Transverse colon (tissue), 4 donors: ENCODE measurements at regions not wholly inside any gene's neighbourhood (a gene's known extent, or its start where the extent isn't known, plus 50 kb on each side); places are given as distances from the start of the nearest gene placed in this dataset.

Experiments used
- CTCF ChIP-seq, 5 experiments: fragments of 200-600 bp in 3 of 5; fragments of 450-650 bp in 2 of 5; sonication (generic) in 3 of 5; IDR thresholded peaks; 1 replicate in 2 of 5; 2 replicates in 3 of 5; pipeline ENCODE4 v1.5.1; 2016 to 2017; ENCODE audit warnings: antibody characterized with exemption in 5 of 5, inconsistent platforms in 3 of 5, mild to moderate bottlenecking in 2 of 5, moderate library complexity in 1 of 5
- POLR2AphosphoS5 ChIP-seq, 3 donors: sonication (generic); formaldehyde crosslinking; IDR thresholded peaks; one replicate each; pipeline ENCODE4 v1.6.1; 2016; ENCODE audit warnings: antibody characterized with exemption in 3 of 3

DNA sequence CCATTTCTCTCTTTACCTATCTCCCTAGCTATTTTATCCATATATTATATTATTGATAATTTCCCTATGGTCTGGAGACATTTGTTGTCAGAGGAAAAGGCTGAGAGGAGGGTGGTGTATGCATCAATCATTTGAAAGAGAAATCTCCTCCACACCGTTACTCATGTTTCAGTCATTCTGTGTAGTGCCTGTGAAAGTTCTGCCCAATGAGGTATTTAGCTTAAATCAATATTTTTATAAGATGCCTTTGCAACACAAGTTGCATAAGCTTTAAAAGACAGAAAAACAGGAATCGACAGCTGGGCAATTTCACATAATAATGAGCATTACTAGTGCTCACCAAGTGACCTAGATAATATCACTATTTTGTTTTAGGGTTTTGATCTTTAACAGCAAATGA, 363.7 kb upstream of the FSIP2 start:
- TF ChIP-seq POLR2AphosphoS5 (IDR thresholded peaks at IDR 0.05) (no peak), CTCF (IDR thresholded peaks at IDR 0.05) (no peak)
